Panc1 (cell line): ENCODE measurements at regions not wholly inside any gene's neighbourhood (a gene's known extent, or its start where the extent isn't known, plus 50 kb on each side); places are given as distances from the start of the nearest gene placed in this dataset.

ENCODE experiments used
- ATAC-seq: fragments of 200-7000 bp; cut with Tn5 transposase; 2 replicates; pipeline ENCODE4 v1.9.1; 2020; ENCODE audit warnings: mild to moderate bottlenecking, moderate library complexity
- BruUV-seq: library from RNA; stranded (reverse); fragments of 400-500 nt; replicated peaks from 2 replicates; lab custom pipeline; 2021; lab: Mats Ljungman, UMichigan
- CTCF ChIA-PET: fragments of 300-600 bp; sonication (Branson Sonifier 250); formaldehyde crosslinking; loops from one replicate; lab custom pipeline; 2022; ENCODE audit warnings: antibody characterized with exemption; lab: Charles Lee
- POLR2A ChIA-PET: fragments of 300-600 bp; sonication (Branson Sonifier 250); formaldehyde crosslinking; loops from one replicate; lab custom pipeline; 2022; ENCODE audit warnings: antibody characterized with exemption; lab: Charles Lee
- DNase-seq: peaks from one replicate; pipeline ENCODE4 v3.0.0-alpha.2; 2010; ENCODE audit warnings: low read depth, low spot score
- H3K27ac ChIP-seq: 2 replicates; pipeline ENCODE4 v1.5.1; 2011; ENCODE audit warnings: mild to moderate bottlenecking, low read length, inconsistent platforms
- H3K27me3 ChIP-seq: fragments of 200-500 bp; sonication (Bioruptor generic); 2 replicates; pipeline ENCODE4 v1.6.0; 2014; ENCODE audit warnings: low read length, inconsistent platforms; ENCODE audit not compliant: control insufficient read depth, insufficient read depth
- H3K36me3 ChIP-seq: fragments of 200-500 bp; sonication (Bioruptor generic); 2 replicates; pipeline ENCODE4 v1.5.1; 2014; ENCODE audit warnings: inconsistent platforms, mild to moderate bottlenecking, low read length, moderate library complexity; ENCODE audit not compliant: control insufficient read depth, insufficient read depth
- H3K4me1 ChIP-seq: 2 replicates; pipeline ENCODE4 v1.5.1; 2011; ENCODE audit warnings: inconsistent platforms, mild to moderate bottlenecking, low read length, moderate library complexity; ENCODE audit not compliant: control insufficient read depth, insufficient read depth
- H3K4me3 ChIP-seq, 2 experiments: 2 replicates each; pipeline ENCODE4 v1.5.1; 2011 to 2012; ENCODE audit warnings: low read depth in 2 of 2, low read length in 2 of 2, mild to moderate bottlenecking in 2 of 2, inconsistent platforms in 1 of 2, moderate library complexity in 1 of 2
- H3K9me3 ChIP-seq: fragments of 200-500 bp; sonication (Bioruptor generic); 2 replicates; pipeline ENCODE4 v1.5.1; 2014; ENCODE audit warnings: low read depth, mild to moderate bottlenecking, inconsistent platforms, low read length, moderate library complexity; ENCODE audit not compliant: control insufficient read depth, insufficient read depth
- POLR2AphosphoS5 ChIP-seq: IDR thresholded peaks from 2 replicates; pipeline ENCODE4 v1.6.1; 2012; ENCODE audit warnings: mild to moderate bottlenecking, low read depth, low read length, moderate library complexity
- SIN3A ChIP-seq: IDR thresholded peaks from 2 replicates; pipeline ENCODE4 v1.6.1; 2012; ENCODE audit warnings: low read depth, mild to moderate bottlenecking, low read length, moderate library complexity, borderline replicate concordance; ENCODE audit not compliant: insufficient read depth
- TCF7L2 ChIP-seq: IDR thresholded peaks from 2 replicates; pipeline ENCODE4 v1.6.1; 2011; ENCODE audit warnings: mild to moderate bottlenecking, low read depth, low read length, inconsistent platforms
- in situ Hi-C: cut with HindIII; loops from 2 replicates; pipeline ENCODE4 v1.10.0; 2016; ENCODE audit warnings: low sequenced_read_pairs, low pct_unique_long_range_greater_than_20kb
- intact Hi-C: fragments of 100-400 bp; cut with micrococcal nuclease; formaldehyde crosslinking; loops from one replicate; pipeline ENCODE4 v1.10.0; 2022; ENCODE audit not compliant: unreplicated experiment
- TF ChIP-seq, protein P1 (sequence below): fragments of 450-650 bp; IDR thresholded peaks from 2 replicates; pipeline ENCODE4 v1.5.1; 2017; ENCODE audit warnings: mild to moderate bottlenecking
- TF ChIP-seq, protein P2 (sequence below), 2 experiments: IDR thresholded peaks; 2 replicates each; pipeline ENCODE4 v1.6.1; 2011 to 2012; ENCODE audit warnings: low read depth in 2 of 2, control low read depth in 1 of 2, low read length in 1 of 2, mild to moderate bottlenecking in 1 of 2, moderate library complexity in 1 of 2; ENCODE audit not compliant: insufficient read depth in 1 of 2

DNA sequence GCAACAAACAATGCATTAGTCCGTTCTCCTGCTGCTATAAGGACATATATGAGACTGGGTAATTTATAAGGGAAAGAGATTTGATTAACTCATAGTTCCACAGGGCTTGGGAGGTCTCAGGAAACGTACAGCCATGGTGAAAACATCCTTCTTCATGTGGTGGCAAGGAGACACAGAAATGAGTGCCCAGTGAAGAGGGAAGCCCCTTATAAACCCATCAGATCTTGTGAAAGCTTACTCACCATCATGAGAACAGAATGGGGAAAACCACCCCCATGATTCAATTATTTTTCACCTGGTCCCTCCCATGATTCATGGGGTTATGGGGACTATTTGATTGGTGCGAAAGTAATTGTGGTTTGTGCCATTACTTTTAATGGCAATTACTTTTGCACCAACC lies 655.8 kb upstream of the SEMA6A start:
- Histone ChIP-seq H3K27ac (no peak overlapping the region), H3K27me3 (no peaks in the 10 kb centered on the region), H3K36me3 (no peaks in the 10 kb centered on the region), H3K4me3 (no peak overlapping the region), H3K9me3 (no peaks in the 10 kb centered on the region), H3K4me1 (no peaks in the 10 kb centered on the region)
- BruUV-seq, result no TSS peak
- in situ Hi-C loops, result no loop called here
- DNase-seq (no peak), ATAC-seq (no peak)
- ChIA-PET CTCF (no interaction called here), POLR2A (no interaction called here)
- TF ChIP-seq, protein P1, sequence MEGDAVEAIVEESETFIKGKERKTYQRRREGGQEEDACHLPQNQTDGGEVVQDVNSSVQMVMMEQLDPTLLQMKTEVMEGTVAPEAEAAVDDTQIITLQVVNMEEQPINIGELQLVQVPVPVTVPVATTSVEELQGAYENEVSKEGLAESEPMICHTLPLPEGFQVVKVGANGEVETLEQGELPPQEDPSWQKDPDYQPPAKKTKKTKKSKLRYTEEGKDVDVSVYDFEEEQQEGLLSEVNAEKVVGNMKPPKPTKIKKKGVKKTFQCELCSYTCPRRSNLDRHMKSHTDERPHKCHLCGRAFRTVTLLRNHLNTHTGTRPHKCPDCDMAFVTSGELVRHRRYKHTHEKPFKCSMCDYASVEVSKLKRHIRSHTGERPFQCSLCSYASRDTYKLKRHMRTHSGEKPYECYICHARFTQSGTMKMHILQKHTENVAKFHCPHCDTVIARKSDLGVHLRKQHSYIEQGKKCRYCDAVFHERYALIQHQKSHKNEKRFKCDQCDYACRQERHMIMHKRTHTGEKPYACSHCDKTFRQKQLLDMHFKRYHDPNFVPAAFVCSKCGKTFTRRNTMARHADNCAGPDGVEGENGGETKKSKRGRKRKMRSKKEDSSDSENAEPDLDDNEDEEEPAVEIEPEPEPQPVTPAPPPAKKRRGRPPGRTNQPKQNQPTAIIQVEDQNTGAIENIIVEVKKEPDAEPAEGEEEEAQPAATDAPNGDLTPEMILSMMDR, result no peak
- no peak for TF ChIP-seq TCF7L2
- TF ChIP-seq SIN3A, result no peak
- TF ChIP-seq POLR2AphosphoS5, result no peak
- TF ChIP-seq, protein P2, sequence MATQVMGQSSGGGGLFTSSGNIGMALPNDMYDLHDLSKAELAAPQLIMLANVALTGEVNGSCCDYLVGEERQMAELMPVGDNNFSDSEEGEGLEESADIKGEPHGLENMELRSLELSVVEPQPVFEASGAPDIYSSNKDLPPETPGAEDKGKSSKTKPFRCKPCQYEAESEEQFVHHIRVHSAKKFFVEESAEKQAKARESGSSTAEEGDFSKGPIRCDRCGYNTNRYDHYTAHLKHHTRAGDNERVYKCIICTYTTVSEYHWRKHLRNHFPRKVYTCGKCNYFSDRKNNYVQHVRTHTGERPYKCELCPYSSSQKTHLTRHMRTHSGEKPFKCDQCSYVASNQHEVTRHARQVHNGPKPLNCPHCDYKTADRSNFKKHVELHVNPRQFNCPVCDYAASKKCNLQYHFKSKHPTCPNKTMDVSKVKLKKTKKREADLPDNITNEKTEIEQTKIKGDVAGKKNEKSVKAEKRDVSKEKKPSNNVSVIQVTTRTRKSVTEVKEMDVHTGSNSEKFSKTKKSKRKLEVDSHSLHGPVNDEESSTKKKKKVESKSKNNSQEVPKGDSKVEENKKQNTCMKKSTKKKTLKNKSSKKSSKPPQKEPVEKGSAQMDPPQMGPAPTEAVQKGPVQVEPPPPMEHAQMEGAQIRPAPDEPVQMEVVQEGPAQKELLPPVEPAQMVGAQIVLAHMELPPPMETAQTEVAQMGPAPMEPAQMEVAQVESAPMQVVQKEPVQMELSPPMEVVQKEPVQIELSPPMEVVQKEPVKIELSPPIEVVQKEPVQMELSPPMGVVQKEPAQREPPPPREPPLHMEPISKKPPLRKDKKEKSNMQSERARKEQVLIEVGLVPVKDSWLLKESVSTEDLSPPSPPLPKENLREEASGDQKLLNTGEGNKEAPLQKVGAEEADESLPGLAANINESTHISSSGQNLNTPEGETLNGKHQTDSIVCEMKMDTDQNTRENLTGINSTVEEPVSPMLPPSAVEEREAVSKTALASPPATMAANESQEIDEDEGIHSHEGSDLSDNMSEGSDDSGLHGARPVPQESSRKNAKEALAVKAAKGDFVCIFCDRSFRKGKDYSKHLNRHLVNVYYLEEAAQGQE (IDR thresholded peaks at IDR 0.05; ENCODE audit: insufficient read depth in 1 of 2, low read depth in 2 of 2, low read length in 1 of 2), result no peak
- intact Hi-C loops, result no loop called here

DNA sequence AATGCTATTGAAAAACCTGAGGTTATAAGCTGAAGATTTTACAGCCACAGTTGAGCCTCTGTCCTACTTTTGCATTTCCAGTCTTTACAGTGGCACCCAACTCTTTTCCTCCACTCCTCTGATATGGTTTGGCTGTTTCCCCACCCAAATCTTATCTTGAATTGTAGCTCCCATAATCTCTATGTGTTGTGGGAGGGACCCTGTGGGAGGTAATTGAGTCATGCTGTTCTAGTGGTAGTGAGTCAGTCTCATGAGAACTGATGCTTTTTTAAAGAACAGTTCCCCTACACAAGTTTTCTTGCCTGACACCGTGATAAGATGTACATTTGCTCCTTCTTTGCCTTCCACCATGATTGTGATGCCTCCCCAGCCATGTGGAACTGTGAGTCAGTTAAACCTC lies 646.1 kb upstream of the SEMA6A start:
- H3K36me3 ChIP-seq, result no peaks in the 10 kb centered on the region
- no peaks in the 10 kb centered on the region for H3K27me3 ChIP-seq
- DNase-seq, result no peak
- no TSS peak for BruUV-seq
- no peak overlapping the region for H3K4me3 ChIP-seq
- H3K4me1 ChIP-seq, result no peaks in the 10 kb centered on the region
- in situ Hi-C loops (no loop called here), intact Hi-C loops (no loop called here)
- TF ChIP-seq SIN3A (no peak), TCF7L2 (no peak), POLR2AphosphoS5 (no peak)
- TF ChIP-seq, protein P1, result no peak
- TF ChIP-seq, protein P2 (IDR thresholded peaks at IDR 0.05; ENCODE audit: insufficient read depth in 1 of 2, low read depth in 2 of 2, low read length in 1 of 2), result no peak
- H3K9me3 ChIP-seq, result no peaks in the 10 kb centered on the region
- POLR2A ChIA-PET, result no interaction called here
- H3K27ac ChIP-seq, result no peak overlapping the region
- ATAC-seq, result no peak
- CTCF ChIA-PET, result no interaction called here
